ENCODE measurements at regions not wholly inside any gene's neighbourhood (a gene's known extent, or its start where the extent isn't known, plus 50 kb on each side); places are given as distances from the start of the nearest gene placed in this dataset.

- no peak for TF ChIP-seq HDAC2 (IDR thresholded peaks at IDR 0.05)
- TF ChIP-seq TCF3 (IDR thresholded peaks at IDR 0.05; ENCODE audit: borderline replicate concordance, insufficient read depth, low read depth, low read length): no peak
- TF ChIP-seq RCOR1 (conservative IDR thresholded peaks at IDR 0.05; ENCODE audit: low read depth, low read length): no peak
- no peak for TF ChIP-seq EGR1 (IDR thresholded peaks at IDR 0.05; ENCODE audit: borderline replicate concordance in 1 of 2, low read depth in 2 of 2, low read length in 2 of 2)
These were observed 1375.1 kb upstream of the TENM4 start for GRCh38 chr11:80815752-80816453.
